HepG2 (cell line): ENCODE measurements at regions not wholly inside any gene's neighbourhood (a gene's known extent, or its start where the extent isn't known, plus 50 kb on each side); places are given as distances from the start of the nearest gene placed in this dataset.

Experiments used
- ATAC-seq: fragments of 200-7000 bp; cut with Tn5 transposase; 3 replicates; pipeline ENCODE4 v1.9.1; 2020; ENCODE audit warnings: mild to moderate bottlenecking, moderate library complexity
- BruUV-seq: library from RNA; stranded (reverse); fragments of 400-500 nt; replicated peaks from 2 replicates; lab custom pipeline; 2021; lab: Mats Ljungman, UMichigan
- CTCF ChIA-PET: fragments of 300-600 bp; formaldehyde crosslinking; extraction: SDS; loops from one replicate; lab custom pipeline; 2021; ENCODE audit warnings: low total read pairs, inconsistent platforms, low intra/inter-chr PET ratio; lab: Yijun Ruan, JAX
- POLR2A ChIA-PET: fragments of 350-600 bp; sonication (Branson Sonifier 250); formaldehyde crosslinking; loops from one replicate; lab custom pipeline; 2020; ENCODE audit warnings: antibody characterized with exemption, inconsistent platforms; lab: Yijun Ruan, JAX
- DNase-seq: peaks from one replicate; pipeline ENCODE4 v3.0.0-alpha.2; 2015; ENCODE audit warnings: low spot score
- FAIRE-seq: peaks from 3 replicates; lab custom pipeline; 2011; peaks lifted over from hg19 to GRCh38; lab: Jason Lieb, UNC
- H2AFZ ChIP-seq: one replicate; pipeline ENCODE4 v1.6.1; 2011; ENCODE audit warnings: low read length, inconsistent platforms
- H3K27ac ChIP-seq: fragments of 300-600 bp; 3 replicates; pipeline ENCODE4 v1.8.0; 2011; ENCODE audit warnings: mixed run types, mild to moderate bottlenecking, mixed read lengths, low read length, inconsistent platforms; ENCODE audit not compliant: insufficient read depth; ENCODE audit errors: extremely low read length
- H3K27me3 ChIP-seq, 2 experiments: fragments of 200-600 bp in 1 of 2; 2 replicates in 1 of 2; 3 replicates in 1 of 2; pipeline versions ENCODE4 v1.6.0 to v1.8.0; 2011; ENCODE audit warnings: low read length in 2 of 2, mild to moderate bottlenecking in 2 of 2, moderate library complexity in 2 of 2, inconsistent platforms in 1 of 2; ENCODE audit not compliant: insufficient read depth in 2 of 2, control insufficient read depth in 1 of 2
- H3K36me3 ChIP-seq, 2 experiments: fragments of 200-600 bp in 1 of 2; replicated peaks in 1 of 2; 2 replicates in 1 of 2; 3 replicates in 1 of 2; pipeline versions ENCODE4 v1.5.1 to v1.8.0; 2011; ENCODE audit warnings: low read length in 2 of 2, inconsistent platforms in 1 of 2; ENCODE audit not compliant: insufficient read depth in 2 of 2, control insufficient read depth in 1 of 2
- H3K4me1 ChIP-seq: 2 replicates; pipeline ENCODE4 v1.5.1; 2012; ENCODE audit warnings: low read length, inconsistent platforms; ENCODE audit not compliant: insufficient read depth
- H3K4me2 ChIP-seq: 2 replicates; pipeline ENCODE4 v1.6.0; 2011; ENCODE audit warnings: low read depth, low read length, inconsistent platforms
- H3K4me3 ChIP-seq, 3 experiments: fragments of 200-600 bp in 1 of 3; sonication (generic), shearing (Covaris generic) in 1 of 3; replicated peaks in 1 of 3; 2 replicates each; pipeline ENCODE4 v1.5.1; 2011 to 2016; ENCODE audit warnings: low read length in 3 of 3, inconsistent platforms in 2 of 3, low read depth in 2 of 3, mild to moderate bottlenecking in 2 of 3, control low read depth in 1 of 3, mixed read lengths in 1 of 3; ENCODE audit not compliant: insufficient read depth in 1 of 3
- H3K79me2 ChIP-seq: one replicate; pipeline ENCODE4 v1.6.1; 2011; ENCODE audit warnings: low read length, inconsistent platforms; ENCODE audit not compliant: insufficient read depth
- H3K9ac ChIP-seq: 2 replicates; pipeline ENCODE4 v1.6.0; 2011; ENCODE audit warnings: mild to moderate bottlenecking, low read depth, low read length, inconsistent platforms; ENCODE audit not compliant: insufficient read depth
- H3K9me3 ChIP-seq: 2 replicates; pipeline ENCODE4 v1.5.1; 2012; ENCODE audit warnings: mild to moderate bottlenecking, low read length
- H4K20me1 ChIP-seq: 2 replicates; pipeline ENCODE4 v1.6.0; 2011; ENCODE audit warnings: inconsistent platforms, mild to moderate bottlenecking, low read length, moderate library complexity; ENCODE audit not compliant: insufficient read depth
- ATRX ChIP-seq: sonication (generic); formaldehyde crosslinking; IDR thresholded peaks from 2 replicates; pipeline ENCODE4 v1.4.0; 2020; ENCODE audit warnings: missing genetic modification reagents, borderline replicate concordance
- BATF2 ChIP-seq: sonication (generic); formaldehyde crosslinking; IDR thresholded peaks from 2 replicates; pipeline ENCODE4 v1.8.0; 2022; ENCODE audit warnings: mild to moderate bottlenecking, missing genetic modification reagents, moderate library complexity
- CCAR2 ChIP-seq: fragments of 200-400 bp; formaldehyde crosslinking; optimal IDR thresholded peaks from 2 replicates; pipeline ENCODE3; 2018; ENCODE audit warnings: low read depth, mild to moderate bottlenecking, low read length, moderate library complexity
- DNMT3B ChIP-seq: conservative IDR thresholded peaks from 2 replicates; pipeline ENCODE4 v1.6.1; 2016; ENCODE audit warnings: missing biosample characterization, control low read depth
- HDAC6 ChIP-seq: fragments of 200-600 bp; sonication (generic); IDR thresholded peaks from 2 replicates; pipeline ENCODE4 v1.7.0; 2017; ENCODE audit warnings: mild to moderate bottlenecking, antibody characterized with exemption, low read length, low read depth
- HMGXB4 ChIP-seq, 2 experiments: sonication (generic) in 1 of 2; formaldehyde crosslinking in 1 of 2; IDR thresholded peaks; 2 replicates each; pipeline versions ENCODE4 v1.4.0 to v1.6.1; 2018 to 2020; ENCODE audit warnings: missing genetic modification reagents in 2 of 2, borderline replicate concordance in 1 of 2, low read depth in 1 of 2, mild to moderate bottlenecking in 1 of 2, missing biosample characterization in 1 of 2
- MAFG ChIP-seq: sonication (generic); formaldehyde crosslinking; IDR thresholded peaks from 2 replicates; pipeline ENCODE4 v1.5.1; 2020; ENCODE audit warnings: mild to moderate bottlenecking, missing genetic modification reagents
- NFATC3 ChIP-seq: sonication (generic); formaldehyde crosslinking; IDR thresholded peaks from 2 replicates; pipeline ENCODE4 v1.5.1; 2020; ENCODE audit warnings: mild to moderate bottlenecking, missing genetic modification reagents
- NPAS2 ChIP-seq: sonication (generic); formaldehyde crosslinking; IDR thresholded peaks from 2 replicates; pipeline ENCODE4 v1.8.0; 2022; ENCODE audit warnings: mild to moderate bottlenecking, missing genetic modification reagents, borderline replicate concordance
- POGZ ChIP-seq: sonication (generic); formaldehyde crosslinking; IDR thresholded peaks from 2 replicates; pipeline ENCODE4 v1.4.0; 2020; ENCODE audit warnings: mild to moderate bottlenecking, missing genetic modification reagents
- SAFB2 ChIP-seq: sonication (generic); formaldehyde crosslinking; IDR thresholded peaks from 2 replicates; pipeline ENCODE4 v1.5.1; 2020; ENCODE audit warnings: missing genetic modification reagents, low read depth, mild to moderate bottlenecking, borderline replicate concordance
- SRSF4 ChIP-seq: fragments of 200-400 bp; formaldehyde crosslinking; IDR thresholded peaks from one replicate; pipeline ENCODE4 v1.6.1; 2018; ENCODE audit warnings: mild to moderate bottlenecking, low read depth, low read length, moderate library complexity; ENCODE audit not compliant: poor library complexity, severe bottlenecking
- ZBTB42 ChIP-seq: sonication (generic); formaldehyde crosslinking; IDR thresholded peaks from 2 replicates; pipeline ENCODE4 v1.5.0; 2020; ENCODE audit warnings: mild to moderate bottlenecking, missing genetic modification reagents
- ZBTB49 ChIP-seq: sonication (generic); formaldehyde crosslinking; IDR thresholded peaks from 2 replicates; pipeline ENCODE4 v1.4.0; 2020; ENCODE audit warnings: missing genetic modification reagents, borderline replicate concordance
- ZFP41 ChIP-seq: sonication (generic); formaldehyde crosslinking; IDR thresholded peaks from 2 replicates; pipeline ENCODE4 v1.4.0; 2020; ENCODE audit warnings: mild to moderate bottlenecking, missing genetic modification reagents, borderline replicate concordance
- ZMYM4 ChIP-seq: sonication (generic); formaldehyde crosslinking; IDR thresholded peaks from 2 replicates; pipeline ENCODE4 v1.8.1; 2023; ENCODE audit warnings: mild to moderate bottlenecking, missing genetic modification reagents
- ZNF577 ChIP-seq: sonication (generic); formaldehyde crosslinking; IDR thresholded peaks from 2 replicates; pipeline ENCODE4 v1.4.0; 2020; ENCODE audit warnings: mild to moderate bottlenecking, low read depth, missing genetic modification reagents, borderline replicate concordance
- ZNF7 ChIP-seq: IDR thresholded peaks from 2 replicates; pipeline ENCODE4 v1.6.1; 2016; ENCODE audit warnings: missing biosample characterization, missing genetic modification reagents
- WGBS: methylation state at CpG from one replicate; pipeline ENCODE4 v1.1.6; 2017; ENCODE audit warnings: low lambda C conversion rate; 5-methylcytosine and 5-hydroxymethylcytosine counted together
- in situ Hi-C: cut with HindIII; loops from 2 replicates; pipeline ENCODE4 v1.10.0; 2017; ENCODE audit warnings: low pct_unique_long_range_greater_than_20kb; ENCODE audit not compliant: extremely low pct_ligation_motif_present
- intact Hi-C: fragments of 100-400 bp; cut with micrococcal nuclease; formaldehyde crosslinking; loops from one replicate; pipeline ENCODE4 v1.10.0; 2022; ENCODE audit not compliant: unreplicated experiment

DNA sequence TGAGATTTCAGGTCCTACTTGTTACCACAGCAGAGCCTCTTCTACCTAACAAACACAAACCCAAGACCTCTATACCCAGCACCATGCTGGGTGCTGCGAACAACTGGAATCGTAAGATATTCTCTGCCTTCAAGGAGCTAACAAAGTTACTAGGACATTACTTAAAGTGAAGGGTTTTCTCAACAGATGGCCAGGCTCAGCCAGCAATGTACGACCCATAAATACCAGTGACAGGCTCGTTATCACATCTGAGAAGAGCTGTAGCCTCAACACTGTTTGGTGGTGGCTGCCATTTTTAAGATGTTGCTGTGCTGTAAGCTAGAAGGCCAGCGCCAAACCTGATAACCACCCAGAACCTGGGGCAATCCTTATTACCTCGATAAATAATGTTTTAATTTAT is 406.5 kb downstream of the KIF16B start:
- no peak for ATAC-seq
- no peak for FAIRE-seq
- no peak for TF ChIP-seq BATF2 (CRISPR knock-in tag)
- TF ChIP-seq CCAR2: no peak
- no peak for TF ChIP-seq NPAS2
- TF ChIP-seq POGZ (CRISPR knock-in tag): no peak
- no peak for TF ChIP-seq ZBTB42
- TF ChIP-seq HDAC6: no peak
- no peak for TF ChIP-seq SRSF4
- TF ChIP-seq SAFB2: no peak
- no peak for TF ChIP-seq ZNF577 (CRISPR knock-in tag)
- no peak for TF ChIP-seq ZBTB49
- TF ChIP-seq DNMT3B (CRISPR knock-in tag): no peak
- TF ChIP-seq NFATC3 (CRISPR knock-in tag): no peak
- no peak for TF ChIP-seq MAFG (CRISPR knock-in tag)
- no peak for TF ChIP-seq HMGXB4 (CRISPR knock-in tag; IDR thresholded peaks at IDR 0.05; ENCODE audit: borderline replicate concordance in 1 of 2, low read depth in 1 of 2)
- no peak for TF ChIP-seq ATRX
- no peak for TF ChIP-seq ZNF7 (CRISPR knock-in tag)
- TF ChIP-seq ZFP41: no peak
- TF ChIP-seq ZMYM4 (CRISPR knock-in tag): no peak

More for the DNA sequence above, 406.5 kb downstream of the KIF16B start:
- Histone ChIP-seq H3K4me3 (no peak overlapping the region), H3K4me1 (no peaks in the 10 kb centered on the region), H2AFZ (no peak overlapping the region), H3K9me3 (peaks cover 50% of the 10 kb centered on the region), H3K27ac (no peak overlapping the region), H3K4me2 (no peak overlapping the region), H3K27me3 (no peaks in the 10 kb centered on the region), H3K9ac (no peak overlapping the region), H4K20me1 (no peaks in the 10 kb centered on the region), H3K79me2 (no peaks in the 10 kb centered on the region), H3K36me3 (no peaks in the 10 kb centered on the region)
- ChIA-PET CTCF (no interaction called here), POLR2A (no interaction called here)
- DNase-seq: no peak
- 37% methylated on average over 6 of the region's 6 CpGs for WGBS
- intact Hi-C loops (no loop called here), in situ Hi-C loops (no loop called here)
- BruUV-seq: no TSS peak
